Thyroid gland (tissue), 4 donors: ENCODE measurements at regions not wholly inside any gene's neighbourhood (a gene's known extent, or its start where the extent isn't known, plus 50 kb on each side); places are given as distances from the start of the nearest gene placed in this dataset.

Experiments used
- DNase-seq, 2 donors: peaks; one replicate each; pipeline ENCODE4 v3.0.0-alpha.2; 2019
- H3K27ac ChIP-seq, 3 donors: fragments of 200-600 bp; sonication (generic); 1 replicate in 2 of 3; 2 replicates in 1 of 3; pipeline ENCODE4 v1.5.1; 2016 to 2019; ENCODE audit warnings: mild to moderate bottlenecking in 1 of 3, moderate library complexity in 1 of 3
- H3K27me3 ChIP-seq: fragments of 200-600 bp; sonication (generic); one replicate; pipeline ENCODE4 v1.5.1; 2019
- H3K36me3 ChIP-seq, 2 donors: fragments of 200-600 bp; sonication (generic); one replicate each; pipeline ENCODE4 v1.5.1; 2016 to 2019
- H3K4me1 ChIP-seq, 2 donors: fragments of 200-600 bp; sonication (generic); one replicate each; pipeline ENCODE4 v1.5.1; 2017 to 2019
- H3K4me3 ChIP-seq, 3 donors: fragments of 200-600 bp; sonication (generic); replicated peaks in 1 of 3; 1 replicate in 2 of 3; 2 replicates in 1 of 3; pipeline ENCODE4 v1.5.1; 2016; ENCODE audit warnings: mild to moderate bottlenecking in 1 of 3
- H3K9me3 ChIP-seq: fragments of 200-600 bp; sonication (generic); one replicate; pipeline ENCODE4 v1.5.1; 2017
- CTCF ChIP-seq, 6 experiments: fragments of 200-600 bp in 3 of 6; fragments of 450-650 bp in 3 of 6; sonication (generic) in 3 of 6; IDR thresholded peaks; one replicate each; pipeline ENCODE4 v1.5.1; 2016 to 2019; ENCODE audit warnings: antibody characterized with exemption in 6 of 6, mild to moderate bottlenecking in 2 of 6, inconsistent platforms in 1 of 6, moderate library complexity in 1 of 6
- POLR2A ChIP-seq, 2 donors: fragments of 450-650 bp; IDR thresholded peaks; one replicate each; pipeline ENCODE4 v1.6.1; 2017; ENCODE audit warnings: antibody characterized with exemption in 2 of 2, mild to moderate bottlenecking in 2 of 2, moderate library complexity in 1 of 2
- WGBS, 2 donors: methylation state at CpG; one replicate each; pipeline ENCODE4 v1.1.5; 2017; 5-methylcytosine and 5-hydroxymethylcytosine counted together
- intact Hi-C: fragments of 100-400 bp; cut with DNase I; formaldehyde crosslinking; loops from one replicate; pipeline ENCODE4 v1.15.1; 2023

GRCh38 chr2:237012577-237013267 lies 73.0 kb upstream of the COPS8 start:
- WGBS, 2 donors = 73 to 77% methylated on average over 16 of the region's 16 CpGs
- Histone ChIP-seq H3K4me1 (peaks cover 0 to 3% of the 10 kb centered on the region in 2 donors), H3K27ac (no peak overlapping the region), H3K4me3 (no peak overlapping the region), H3K9me3 (no peaks in the 10 kb centered on the region), H3K27me3 (no peaks in the 10 kb centered on the region), H3K36me3 (no peaks in the 10 kb centered on the region)
- intact Hi-C loops = no loop called here
- TF ChIP-seq CTCF (IDR thresholded peaks at IDR 0.05) = no peak
- no peak for TF ChIP-seq POLR2A (IDR thresholded peaks at IDR 0.05)
- DNase-seq = no peak

- WGBS, 2 donors = 89 to 90% methylated on average over 10 of the region's 10 CpGs
- intact Hi-C loops = no loop called here
- TF ChIP-seq CTCF (IDR thresholded peaks at IDR 0.05) (no peak), POLR2A (IDR thresholded peaks at IDR 0.05) (no peak)
- Histone ChIP-seq H3K36me3 (no peaks in the 10 kb centered on the region), H3K27me3 (no peaks in the 10 kb centered on the region), H3K9me3 (no peaks in the 10 kb centered on the region), H3K27ac (no peak overlapping the region), H3K4me3 (no peak overlapping the region), H3K4me1 (peaks cover 3 to 5% of the 10 kb centered on the region in 2 donors)
- no peak for DNase-seq
Observed at GRCh38 chr2:237016121-237016915, 69.4 kb upstream of the COPS8 start.

- Histone ChIP-seq H3K27me3 (no peaks in the 10 kb centered on the region), H3K27ac (no peak overlapping the region), H3K4me3 (no peak overlapping the region), H3K4me1 (peaks cover 0 to 5% of the 10 kb centered on the region in 2 donors), H3K9me3 (no peaks in the 10 kb centered on the region), H3K36me3 (no peaks in the 10 kb centered on the region)
- no peak for DNase-seq
- WGBS, 2 donors = 77 to 84% methylated on average over 2 of the region's 2 CpGs
- TF ChIP-seq POLR2A (IDR thresholded peaks at IDR 0.05) = no peak
- TF ChIP-seq CTCF (IDR thresholded peaks at IDR 0.05) = no peak
- intact Hi-C loops = loop anchor here (10.0 kb wide), 1 partner anchor 455 kb away; the partner anchor contains the start of gene ACKR3
Observed at GRCh38 chr2:237020090-237020489, 65.6 kb upstream of the COPS8 start.

- peaks cover 4 to 9% of the 10 kb centered on the region in 2 donors for H3K4me1 ChIP-seq
- TF ChIP-seq POLR2A (IDR thresholded peaks at IDR 0.05) (no peak), CTCF (IDR thresholded peaks at IDR 0.05) (no peak)
- no peaks in the 10 kb centered on the region for H3K36me3 ChIP-seq
- no peak overlapping the region for H3K4me3 ChIP-seq
- DNase-seq = no peak
- WGBS, 2 donors = 85% methylated on average over 8 of the region's 8 CpGs
- no peak overlapping the region for H3K27ac ChIP-seq
- intact Hi-C loops = loop anchor here (10.0 kb wide), 1 partner anchor 458 kb away; the partner anchor contains the start of gene ACKR3
- H3K27me3 ChIP-seq = no peaks in the 10 kb centered on the region
- H3K9me3 ChIP-seq = no peaks in the 10 kb centered on the region
Observed at GRCh38 chr2:237022533-237022932, 63.2 kb upstream of the COPS8 start.

GRCh38 chr2:237024255-237024654 lies 61.4 kb upstream of the COPS8 start:
- Histone ChIP-seq H3K36me3 (no peaks in the 10 kb centered on the region), H3K4me3 (no peak overlapping the region), H3K27me3 (no peaks in the 10 kb centered on the region), H3K27ac (no peak overlapping the region), H3K9me3 (no peaks in the 10 kb centered on the region), H3K4me1 (peaks cover 4 to 5% of the 10 kb centered on the region in 2 donors)
- TF ChIP-seq CTCF (IDR thresholded peaks at IDR 0.05) (no peak), POLR2A (IDR thresholded peaks at IDR 0.05) (no peak)
- no peak for DNase-seq
- intact Hi-C loops = loop anchor here (10.0 kb wide), 1 partner anchor 459 kb away; the partner anchor contains the start of gene ACKR3
